ENCODE measurements at regions not wholly inside any gene's neighbourhood (a gene's known extent, or its start where the extent isn't known, plus 50 kb on each side); places are given as distances from the start of the nearest gene placed in this dataset.

DNA sequence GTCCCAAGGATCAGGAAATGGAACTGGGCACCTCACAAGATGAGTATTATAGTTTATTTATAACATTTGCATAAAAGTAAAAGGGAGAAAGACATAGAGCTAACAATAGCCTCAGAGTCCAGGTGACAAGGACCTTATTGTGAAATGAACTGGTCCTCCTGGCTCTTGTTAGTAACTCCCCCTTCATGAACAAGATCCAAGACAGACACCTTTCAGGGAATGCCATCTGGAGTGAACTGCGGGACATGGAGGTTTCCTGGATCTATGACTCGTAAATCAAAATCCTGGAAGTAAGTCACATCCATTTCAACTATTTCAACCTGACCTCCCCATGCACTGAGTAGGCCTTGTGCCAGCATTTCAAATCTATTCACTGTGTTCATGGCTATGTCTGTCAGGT is 129.5 kb upstream of the GAS1 start:
- ChIA-PET POLR2A (no interaction called here), CTCF (interaction anchor here (1.5 kb wide), 1 partner anchor 11 kb away, joined by 3 read pairs; no protein-coding TSS in a partner anchor)
- TF ChIP-seq, protein P1, sequence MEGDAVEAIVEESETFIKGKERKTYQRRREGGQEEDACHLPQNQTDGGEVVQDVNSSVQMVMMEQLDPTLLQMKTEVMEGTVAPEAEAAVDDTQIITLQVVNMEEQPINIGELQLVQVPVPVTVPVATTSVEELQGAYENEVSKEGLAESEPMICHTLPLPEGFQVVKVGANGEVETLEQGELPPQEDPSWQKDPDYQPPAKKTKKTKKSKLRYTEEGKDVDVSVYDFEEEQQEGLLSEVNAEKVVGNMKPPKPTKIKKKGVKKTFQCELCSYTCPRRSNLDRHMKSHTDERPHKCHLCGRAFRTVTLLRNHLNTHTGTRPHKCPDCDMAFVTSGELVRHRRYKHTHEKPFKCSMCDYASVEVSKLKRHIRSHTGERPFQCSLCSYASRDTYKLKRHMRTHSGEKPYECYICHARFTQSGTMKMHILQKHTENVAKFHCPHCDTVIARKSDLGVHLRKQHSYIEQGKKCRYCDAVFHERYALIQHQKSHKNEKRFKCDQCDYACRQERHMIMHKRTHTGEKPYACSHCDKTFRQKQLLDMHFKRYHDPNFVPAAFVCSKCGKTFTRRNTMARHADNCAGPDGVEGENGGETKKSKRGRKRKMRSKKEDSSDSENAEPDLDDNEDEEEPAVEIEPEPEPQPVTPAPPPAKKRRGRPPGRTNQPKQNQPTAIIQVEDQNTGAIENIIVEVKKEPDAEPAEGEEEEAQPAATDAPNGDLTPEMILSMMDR (IDR thresholded peaks at IDR 0.05; ENCODE audit: insufficient read depth, low read length, missing control alignments): no peak
- DNase-seq (ENCODE audit: low read depth, low spot score): no peak
- H3K4me3 ChIP-seq (ENCODE audit: low read depth, low read length): no peak overlapping the region

GRCh38 chr9:87077986-87078385 is 130.7 kb upstream of the GAS1 start:
- TF ChIP-seq, protein P1 (IDR thresholded peaks at IDR 0.05; ENCODE audit: insufficient read depth, low read length, missing control alignments): no peak
- no peak overlapping the region for H3K4me3 ChIP-seq (ENCODE audit: low read depth, low read length)
- ChIA-PET POLR2A (no interaction called here), CTCF (no interaction called here)
- no peak for DNase-seq (ENCODE audit: low read depth, low spot score)

- CTCF ChIA-PET: interaction anchor here (1.2 kb wide), 1 partner anchor 9 kb away, joined by 3 read pairs; no protein-coding TSS in a partner anchor
- no peak for DNase-seq (ENCODE audit: low read depth, low spot score)
- TF ChIP-seq, protein P1 (IDR thresholded peaks at IDR 0.05; ENCODE audit: insufficient read depth, low read length, missing control alignments): no peak
- POLR2A ChIA-PET: no interaction called here
- no peak overlapping the region for H3K4me3 ChIP-seq (ENCODE audit: low read depth, low read length)
Measured at GRCh38 chr9:87080512-87081264, 133.4 kb upstream of the GAS1 start.

DNA sequence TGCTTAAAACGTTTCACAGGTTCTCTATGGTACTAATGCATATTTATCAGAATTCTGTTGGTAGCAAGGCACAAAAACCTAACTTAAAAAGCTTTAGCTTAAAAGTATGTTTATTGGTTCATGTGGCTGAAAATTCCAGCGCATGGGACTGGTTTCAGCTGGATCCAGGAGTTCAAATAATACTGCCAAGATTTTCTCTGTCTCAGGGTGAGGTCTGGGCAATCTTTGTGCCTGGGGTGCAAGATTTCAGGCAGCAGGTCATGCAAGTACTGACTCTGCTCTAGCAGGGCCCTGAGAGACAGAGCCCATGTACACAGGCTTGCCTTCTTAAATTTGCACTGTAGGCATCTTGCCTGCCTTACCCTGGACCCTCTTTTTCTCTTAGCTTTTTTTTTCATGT is 134.2 kb upstream of the GAS1 start:
- DNase-seq (ENCODE audit: low read depth, low spot score): no peak
- ChIA-PET POLR2A (no interaction called here), CTCF (interaction anchor here (1.2 kb wide), 1 partner anchor 10 kb away, joined by 3 read pairs; no protein-coding TSS in a partner anchor)
- no peak overlapping the region for H3K4me3 ChIP-seq (ENCODE audit: low read depth, low read length)
- TF ChIP-seq, protein P1 (IDR thresholded peaks at IDR 0.05; ENCODE audit: insufficient read depth, low read length, missing control alignments): no peak

DNA sequence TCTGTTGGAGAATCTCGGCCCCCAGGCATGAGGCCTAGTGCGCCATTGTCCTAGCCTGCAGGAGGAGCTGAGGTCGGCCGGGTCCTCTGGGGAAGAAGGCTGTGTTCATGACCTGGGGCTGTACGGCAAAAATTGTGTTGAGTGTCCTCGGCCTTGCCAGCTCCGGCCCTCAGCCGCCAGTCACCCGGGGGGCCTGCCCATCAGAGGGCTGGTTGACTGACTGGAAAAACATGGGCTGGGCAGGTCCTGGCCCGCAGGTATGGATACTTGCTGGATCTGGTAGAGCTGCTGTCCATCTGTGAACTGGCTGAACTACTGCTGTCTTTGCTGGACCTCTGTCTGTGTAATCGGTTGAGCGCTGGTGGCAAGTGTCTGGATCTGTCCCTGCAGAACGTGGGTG is 136.7 kb upstream of the GAS1 start:
- no peak overlapping the region for H3K4me3 ChIP-seq (ENCODE audit: low read depth, low read length)
- TF ChIP-seq, protein P1 (IDR thresholded peaks at IDR 0.05; ENCODE audit: insufficient read depth, low read length, missing control alignments): no peak
- ChIA-PET POLR2A (no interaction called here), CTCF (no interaction called here)
- no peak for DNase-seq (ENCODE audit: low read depth, low spot score)

- DNase-seq (ENCODE audit: low read depth, low spot score): no peak
- no peak overlapping the region for H3K4me3 ChIP-seq (ENCODE audit: low read depth, low read length)
- ChIA-PET POLR2A (no interaction called here), CTCF (no interaction called here)
- TF ChIP-seq, protein P1 (IDR thresholded peaks at IDR 0.05; ENCODE audit: insufficient read depth, low read length, missing control alignments): no peak
Measured at GRCh38 chr9:87084407-87084806, 137.1 kb upstream of the GAS1 start.

All from AG04449 (cell line).